GM18505 (cell line): ENCODE measurements at regions not wholly inside any gene's neighbourhood (a gene's known extent, or its start where the extent isn't known, plus 50 kb on each side); places are given as distances from the start of the nearest gene placed in this dataset.
"Not testable (repeated sequence)": the region's sequence is repeated elsewhere in the genome, so short reads cannot be mapped to it uniquely, and the experiment has no call there.

Experiments
- ATAC-seq: cut with Tn5 transposase; IDR thresholded peaks from one replicate; pipeline ENCODE4 v1.9.1; 2021; ENCODE audit not compliant: unreplicated experiment
- POLR2A ChIP-seq: IDR thresholded peaks from 4 replicates; pipeline ENCODE4 v1.6.1; 2011; ENCODE audit warnings: borderline replicate concordance; ENCODE audit not compliant: insufficient read depth, insufficient read length; ENCODE audit errors: extremely low read depth

DNA sequence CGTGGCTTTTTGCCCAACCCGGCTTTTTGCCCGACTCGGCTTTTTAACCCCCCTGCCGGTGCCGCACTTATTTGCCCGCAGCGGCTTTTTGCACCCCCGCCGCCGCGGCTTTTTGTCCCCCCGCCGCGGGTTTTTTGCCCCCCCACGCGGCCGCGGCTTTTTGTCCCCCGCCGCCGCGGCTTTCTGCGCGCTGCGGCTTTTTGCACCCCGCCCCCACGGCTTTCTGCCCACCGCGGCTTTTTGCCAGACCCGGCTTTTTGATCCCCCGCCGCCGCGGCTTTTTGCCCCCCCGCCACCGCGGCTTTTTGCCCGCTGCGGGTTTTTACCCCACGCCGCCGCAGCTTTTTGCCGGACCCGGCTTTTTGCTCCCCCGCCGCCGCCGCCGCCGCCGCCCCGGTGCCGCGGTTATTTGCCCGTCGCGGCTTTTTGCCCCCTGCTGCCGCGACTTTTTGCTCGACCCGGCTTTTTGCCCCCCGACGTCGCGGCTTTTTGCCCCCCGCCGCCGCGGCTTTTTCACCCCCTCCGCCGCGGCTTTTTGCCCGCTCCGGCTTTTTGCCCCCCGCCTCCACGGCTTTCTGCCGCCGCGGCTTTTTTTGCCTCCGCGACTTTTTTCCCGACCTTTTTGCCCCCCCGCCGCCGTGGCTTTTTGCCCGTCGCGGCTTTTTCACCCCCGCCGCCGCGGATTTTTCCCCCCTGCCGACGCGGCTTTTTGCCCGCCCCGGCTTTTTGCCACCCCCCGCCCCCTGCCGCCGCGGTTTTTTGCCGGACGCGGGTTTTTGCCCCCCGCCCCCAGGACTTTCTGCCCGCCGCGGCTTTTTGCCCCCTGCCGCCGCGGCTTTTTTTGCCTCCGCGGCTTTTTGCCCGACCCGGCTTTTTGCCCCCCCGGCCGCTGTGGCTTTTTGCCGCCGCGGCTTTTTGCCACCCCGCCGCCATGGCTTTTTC is 2786.5 kb downstream of the RPIA start:
- TF ChIP-seq POLR2A, result no peak
- no peak for ATAC-seq

DNA sequence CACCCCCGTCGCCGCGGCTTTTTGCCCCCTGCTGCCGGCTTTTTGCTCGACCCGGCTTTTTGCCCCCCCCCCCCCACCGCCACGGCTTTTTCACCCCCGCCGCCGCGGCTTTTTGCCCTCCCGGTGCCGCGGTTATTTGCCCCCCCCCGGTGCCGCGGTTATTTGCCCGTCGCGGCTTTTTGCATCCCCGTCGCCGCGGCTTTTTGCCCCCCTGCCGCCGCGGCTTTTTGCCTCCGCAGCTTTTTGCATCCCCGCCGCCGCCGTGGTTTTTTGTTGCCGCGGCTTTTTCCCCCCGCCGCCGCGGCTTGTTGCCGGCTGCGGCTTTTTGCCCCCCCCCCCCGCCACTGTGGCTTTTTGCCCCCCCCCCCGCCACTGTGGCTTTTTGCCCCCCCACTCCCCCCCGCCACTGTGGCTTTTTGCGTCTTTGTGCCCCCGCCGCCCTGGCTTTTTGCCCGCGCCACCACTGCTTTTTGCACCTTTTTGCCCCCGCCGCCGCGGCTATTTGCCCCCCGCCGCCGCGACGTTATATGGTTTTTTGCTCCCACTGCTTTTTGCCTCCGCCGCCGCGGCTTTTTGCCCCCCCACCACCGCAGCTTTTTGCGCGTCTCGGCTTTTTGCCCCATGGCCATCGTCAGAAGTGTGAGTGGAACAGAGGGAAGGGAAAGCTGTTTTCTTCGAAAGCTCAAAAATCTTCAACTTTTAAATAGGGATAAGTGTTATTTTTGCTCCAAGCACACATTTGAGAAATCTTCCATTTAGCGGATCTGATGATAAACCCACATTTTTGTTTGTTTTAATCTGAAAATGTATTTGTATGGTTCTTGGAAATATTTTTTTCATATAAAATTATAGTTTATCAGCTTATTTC is 2787.6 kb downstream of the RPIA start:
- ATAC-seq, result not testable (repeated sequence)

DNA sequence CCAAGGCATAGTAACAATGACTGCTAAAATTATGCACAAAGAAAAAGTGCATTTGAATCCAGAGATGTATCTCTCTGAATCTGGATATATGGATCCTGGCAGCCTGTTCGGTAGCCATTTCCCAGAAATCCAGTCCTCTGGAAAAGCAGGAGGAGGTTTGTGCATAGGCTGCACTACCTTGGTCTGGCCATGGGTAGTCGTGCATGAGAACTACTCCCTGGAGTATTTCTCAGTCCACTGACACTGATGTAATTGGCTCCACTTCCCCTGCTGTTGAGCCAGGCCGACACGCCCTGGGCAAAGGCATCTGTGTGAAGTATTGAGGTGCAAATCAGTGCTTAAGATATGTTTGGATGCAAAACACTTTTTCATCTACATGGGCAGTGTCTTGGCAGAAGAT is 2793.8 kb downstream of the RPIA start:
- not testable (repeated sequence) for ATAC-seq

DNA sequence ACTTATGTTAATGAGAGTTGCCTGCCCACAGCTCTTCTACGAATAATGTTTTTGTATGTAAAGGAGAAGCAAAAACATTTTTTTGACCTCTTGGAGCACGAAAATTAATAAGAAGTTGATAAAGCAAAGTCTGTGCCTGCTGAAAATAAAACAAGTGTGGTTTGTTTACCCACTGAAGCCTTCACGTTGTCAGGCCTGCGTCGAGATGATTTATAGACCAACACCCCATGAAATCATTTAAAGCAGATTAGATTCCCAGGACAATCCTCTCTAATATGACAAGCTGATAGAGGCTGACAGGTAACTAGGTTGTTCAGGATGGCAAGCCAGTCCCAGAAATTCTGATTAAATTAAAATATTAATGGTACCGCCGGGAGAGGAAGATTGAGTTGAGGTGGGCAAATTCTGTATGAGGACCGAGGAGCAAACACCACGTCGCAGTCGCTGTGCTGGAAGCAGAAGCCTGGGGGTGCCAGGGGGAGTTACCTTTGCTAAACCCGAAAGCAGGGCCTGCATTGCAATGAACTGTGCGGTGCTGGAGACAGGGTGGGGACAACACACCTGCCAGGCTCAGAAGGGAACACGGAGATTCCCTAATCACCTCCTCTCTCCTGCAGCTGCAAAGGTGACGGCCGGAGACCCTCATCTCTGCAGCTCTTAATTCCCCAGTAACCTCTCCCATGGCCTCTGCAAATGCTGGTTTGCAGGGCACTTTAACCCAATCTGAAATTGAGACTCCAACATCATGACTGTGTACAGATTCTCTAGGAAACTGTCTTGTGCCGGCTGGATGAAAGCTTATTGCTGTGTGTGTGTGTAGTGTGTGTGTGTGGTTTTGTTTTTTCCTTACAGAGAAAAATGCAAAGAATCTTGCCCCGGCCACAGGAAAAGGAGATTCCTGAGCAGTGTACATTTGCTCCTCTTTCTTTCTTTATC is 2805.9 kb downstream of the RPIA start:
- ATAC-seq, result not testable (repeated sequence)

DNA sequence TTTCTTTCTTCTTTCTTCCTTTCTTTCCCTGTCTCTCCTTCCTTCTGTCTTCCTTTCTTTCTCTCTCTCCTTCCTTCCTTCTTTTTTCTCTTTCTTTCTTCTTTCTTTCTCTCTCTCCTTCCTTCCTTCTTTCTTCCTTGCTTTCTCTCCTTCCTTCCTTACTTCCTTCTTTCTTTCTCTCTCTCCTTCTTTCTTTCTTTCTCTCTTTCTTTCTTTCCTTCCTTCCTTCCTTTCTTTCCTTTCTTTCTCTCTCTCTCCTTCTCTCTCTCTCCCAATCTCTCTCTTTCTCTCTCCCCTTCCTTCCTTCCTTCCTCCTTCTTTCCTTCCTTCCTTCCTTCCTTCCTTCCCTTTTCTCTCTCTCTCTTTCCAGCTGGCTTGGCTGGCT is 2806.6 kb downstream of the RPIA start:
- ATAC-seq, result not testable (repeated sequence)

DNA sequence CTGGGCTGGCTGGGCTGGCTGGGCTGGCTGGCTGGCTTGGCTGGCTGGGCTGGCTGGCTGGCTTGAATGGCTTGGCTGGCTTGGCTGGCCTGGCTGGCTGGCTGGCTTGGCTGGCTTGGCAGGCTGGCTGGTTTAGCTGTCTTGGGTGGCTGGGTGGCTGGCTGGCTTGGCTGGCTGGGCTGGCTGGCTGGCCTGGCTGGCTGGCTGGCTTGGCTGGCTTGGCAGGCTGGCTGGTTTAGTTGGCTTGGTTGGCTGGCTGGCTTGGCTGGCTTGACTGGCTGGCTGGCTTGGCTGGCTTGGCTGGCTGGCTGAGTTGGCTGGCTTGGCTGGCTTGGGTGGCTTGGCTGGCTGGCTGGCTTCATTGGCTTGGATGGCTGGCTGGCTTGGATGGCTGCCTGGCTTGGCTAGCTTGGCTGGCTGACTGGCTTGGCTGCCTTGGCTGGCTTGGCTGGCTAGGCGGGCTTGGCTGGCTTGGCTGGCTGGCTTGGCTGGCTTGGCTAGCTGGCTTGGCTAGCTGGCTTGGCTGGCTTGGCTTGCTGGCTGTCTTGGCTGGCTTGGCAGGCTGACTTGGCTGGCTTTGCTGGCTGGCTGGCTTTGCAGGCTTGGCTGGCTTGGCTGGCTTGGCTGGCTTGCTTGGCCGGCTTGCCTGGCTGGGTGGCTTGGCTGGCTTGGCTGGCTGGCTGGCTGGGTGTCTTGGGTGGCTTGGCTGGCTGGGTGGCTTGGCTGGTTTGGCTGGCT is 2807.2 kb downstream of the RPIA start:
- ATAC-seq, result not testable (repeated sequence)

DNA sequence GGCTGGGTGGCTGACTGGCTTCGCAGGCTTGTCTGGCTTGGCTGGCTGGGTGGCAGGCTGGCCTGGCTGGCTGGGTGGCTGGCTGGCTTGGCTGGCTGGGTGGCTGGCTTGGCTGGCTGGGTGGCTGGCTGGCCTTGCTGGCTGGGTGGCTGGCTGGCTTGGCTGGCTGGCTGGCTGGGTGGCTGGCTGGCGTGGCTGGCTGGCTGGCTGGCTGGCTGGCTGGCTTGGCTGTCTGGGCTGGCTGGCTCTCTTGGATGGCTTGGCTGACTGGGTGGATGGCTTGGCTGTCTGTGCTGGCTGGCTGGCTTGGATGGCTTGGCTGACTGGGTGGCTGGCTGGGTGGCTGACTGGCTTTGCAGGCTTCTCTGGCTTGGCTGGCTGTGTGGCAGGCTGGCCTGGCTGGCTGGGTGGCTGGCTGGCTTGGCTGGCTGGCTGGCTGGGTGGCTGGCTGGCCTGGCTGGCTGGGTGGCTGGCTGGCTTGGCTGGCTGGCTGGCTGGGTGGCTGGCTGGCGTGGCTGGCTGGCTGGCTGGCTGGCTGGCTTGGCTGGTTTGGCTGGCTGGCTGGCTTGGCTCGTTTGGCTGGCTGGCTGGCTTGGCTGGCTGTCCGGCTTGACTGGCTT is 2808.1 kb downstream of the RPIA start:
- not testable (repeated sequence) for ATAC-seq

DNA sequence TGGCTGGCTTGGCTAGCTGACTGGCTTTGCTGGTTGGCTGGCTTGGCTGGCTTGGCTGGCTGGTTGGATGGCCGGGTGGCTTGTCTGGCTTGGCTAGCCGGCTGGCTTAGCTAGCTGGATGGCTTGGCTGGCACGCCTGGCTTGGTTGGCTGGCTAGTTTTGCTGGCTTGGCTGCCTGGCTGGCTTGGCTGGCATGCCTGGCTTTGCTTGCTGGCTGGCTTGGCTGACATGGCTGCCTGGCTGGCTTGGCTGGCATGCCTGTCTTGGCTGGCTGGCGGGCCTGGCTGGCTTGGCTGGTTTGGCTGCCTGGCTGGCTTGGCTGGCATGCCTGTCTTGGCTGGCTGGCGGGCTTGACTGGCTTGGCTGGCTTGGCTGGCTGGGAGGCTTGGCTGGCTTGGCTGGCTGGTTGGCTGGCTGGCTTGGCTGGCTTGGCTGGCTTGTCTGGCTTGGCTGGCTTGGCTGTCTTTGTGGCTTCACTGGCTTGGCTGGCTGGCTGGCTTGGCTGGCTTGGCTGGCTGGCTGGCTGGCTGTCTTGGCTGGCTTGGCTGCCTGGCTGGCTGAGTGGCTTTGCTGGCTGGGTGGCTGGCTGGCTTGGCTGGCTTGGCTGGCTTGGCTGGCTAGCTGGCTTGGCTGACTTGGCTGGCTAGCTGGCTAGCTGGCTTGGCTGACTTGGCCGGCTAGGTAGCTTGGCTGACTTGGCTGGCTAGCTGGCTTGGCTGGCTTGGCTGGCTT is 2808.9 kb downstream of the RPIA start:
- ATAC-seq, result not testable (repeated sequence)

DNA sequence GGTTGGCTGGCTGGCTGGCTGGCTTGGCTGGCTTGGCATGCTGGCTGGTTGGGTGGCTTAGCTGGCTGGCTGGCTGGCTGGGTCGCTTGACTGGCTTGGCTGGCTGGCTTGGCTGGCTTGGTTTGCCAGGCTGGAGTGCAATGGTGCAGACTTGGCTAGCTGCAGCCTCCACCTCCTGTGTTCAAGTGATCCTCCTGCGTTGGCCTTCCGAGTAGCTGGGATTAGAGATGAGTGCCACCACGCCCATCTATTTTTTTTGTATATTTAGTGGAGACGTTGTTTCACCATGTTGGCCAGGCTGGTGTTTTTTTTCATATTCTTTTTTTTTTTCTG is 2809.5 kb downstream of the RPIA start:
- ATAC-seq, result not testable (repeated sequence)

DNA sequence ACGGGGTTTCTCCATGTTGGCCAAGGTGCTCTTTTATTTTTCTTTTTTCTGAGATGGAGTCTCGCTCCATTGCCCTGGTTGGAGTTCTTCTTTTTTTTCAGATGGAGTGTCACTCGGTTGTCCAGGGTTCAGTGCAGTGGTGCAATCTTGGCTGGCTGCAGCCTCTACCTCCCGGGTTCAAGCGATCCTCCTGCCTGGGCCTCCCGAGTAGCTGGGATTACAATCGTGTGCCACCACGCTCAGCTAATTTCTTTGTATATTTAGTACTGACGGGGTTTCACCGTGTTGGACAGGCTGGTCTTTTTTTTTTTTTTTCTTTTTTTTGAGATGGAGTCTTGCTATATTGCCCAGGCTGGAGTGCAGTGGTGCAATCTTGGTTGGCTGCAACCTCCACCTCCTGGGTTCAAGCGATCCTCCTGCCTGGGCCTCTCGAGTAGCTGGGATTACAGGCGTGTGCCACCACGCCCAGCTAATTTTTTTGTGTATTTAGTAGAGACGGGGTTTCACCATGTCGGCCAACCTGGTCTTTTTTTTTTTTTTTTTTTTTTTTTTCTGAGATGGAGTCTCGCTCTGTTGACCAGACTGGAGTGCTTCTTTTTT is 2810.1 kb downstream of the RPIA start:
- not testable (repeated sequence) for ATAC-seq

DNA sequence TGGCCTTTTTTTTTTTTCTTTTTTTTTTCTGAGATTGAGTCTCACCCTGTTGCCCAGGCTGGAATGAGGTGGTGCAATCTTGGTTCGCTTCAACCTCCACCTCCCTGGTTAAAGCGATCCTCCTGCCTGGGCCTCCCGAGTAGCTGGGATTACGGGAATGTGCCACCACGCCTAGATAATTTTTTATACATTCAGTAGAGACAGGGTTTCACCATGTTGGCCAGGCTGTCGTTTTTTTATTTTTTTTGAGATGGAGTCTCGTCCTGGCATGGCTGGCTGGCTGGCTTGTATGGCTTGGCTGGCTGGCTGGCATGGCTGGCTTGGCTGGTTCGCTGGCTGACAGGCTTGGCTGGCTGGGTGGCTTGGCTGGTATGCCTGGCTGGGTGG is 2812.1 kb downstream of the RPIA start:
- ATAC-seq, result not testable (repeated sequence)

DNA sequence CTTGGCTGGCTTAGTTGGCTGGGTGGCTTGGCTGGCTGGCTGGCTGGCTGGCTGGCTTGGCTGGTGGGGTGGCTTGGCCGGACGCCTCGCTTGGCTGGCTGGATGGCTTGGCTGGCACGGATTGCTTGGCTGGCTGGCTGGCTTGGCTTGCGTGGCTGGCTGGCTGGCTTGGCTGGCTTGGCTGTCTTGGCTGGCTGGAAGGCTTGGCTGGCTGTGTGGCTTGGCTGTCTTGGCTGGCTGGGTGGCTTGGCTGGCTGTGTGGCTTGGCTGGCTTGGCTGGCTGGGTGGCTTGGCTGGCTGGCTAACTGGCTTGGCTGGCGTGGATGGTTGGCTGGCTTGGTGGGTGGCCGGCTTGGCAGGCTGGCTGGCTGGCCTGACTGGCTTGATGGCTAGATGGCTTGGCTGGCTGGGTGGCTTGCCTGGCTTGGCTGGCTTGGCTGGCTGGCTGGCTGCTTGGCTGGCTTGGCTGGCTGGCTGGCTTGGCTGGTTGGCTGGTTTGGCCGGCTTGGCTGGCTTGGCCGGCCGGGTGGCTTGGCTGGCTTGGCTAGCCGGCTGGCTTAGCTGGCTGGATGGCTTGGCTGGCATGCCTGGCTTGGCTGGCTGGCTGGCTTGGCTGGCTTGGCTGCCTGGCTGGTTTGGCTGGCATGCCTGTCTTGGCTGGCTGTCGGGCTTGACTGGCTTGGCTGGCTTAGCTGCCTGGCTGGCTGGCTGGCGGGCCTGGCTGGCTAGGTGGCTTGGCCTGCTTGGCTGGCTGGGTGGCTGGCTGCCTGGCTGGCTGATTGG is 2812.7 kb downstream of the RPIA start:
- ATAC-seq, result not testable (repeated sequence)

DNA sequence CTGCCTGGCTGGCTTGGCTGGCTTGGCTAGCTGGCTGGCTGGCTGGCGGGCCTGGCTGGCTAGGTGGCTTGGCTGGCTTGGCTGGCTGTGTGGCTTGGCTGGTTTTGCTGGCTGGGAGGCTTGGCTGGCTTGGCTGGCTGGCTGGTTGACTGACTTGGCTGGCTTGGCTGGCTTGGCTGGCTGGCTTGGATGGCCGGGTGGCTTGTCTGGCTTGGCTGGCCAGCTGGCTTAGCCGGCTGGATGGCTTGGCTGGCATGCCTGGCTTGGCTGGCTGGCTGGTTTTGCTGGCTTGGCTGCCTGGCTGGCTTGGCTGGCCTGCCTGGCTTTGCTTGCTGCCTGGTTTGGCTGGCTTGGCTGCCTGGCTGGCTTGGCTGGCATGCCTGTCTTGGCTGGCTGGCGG is 2817.3 kb downstream of the RPIA start:
- ATAC-seq, result not testable (repeated sequence)

DNA sequence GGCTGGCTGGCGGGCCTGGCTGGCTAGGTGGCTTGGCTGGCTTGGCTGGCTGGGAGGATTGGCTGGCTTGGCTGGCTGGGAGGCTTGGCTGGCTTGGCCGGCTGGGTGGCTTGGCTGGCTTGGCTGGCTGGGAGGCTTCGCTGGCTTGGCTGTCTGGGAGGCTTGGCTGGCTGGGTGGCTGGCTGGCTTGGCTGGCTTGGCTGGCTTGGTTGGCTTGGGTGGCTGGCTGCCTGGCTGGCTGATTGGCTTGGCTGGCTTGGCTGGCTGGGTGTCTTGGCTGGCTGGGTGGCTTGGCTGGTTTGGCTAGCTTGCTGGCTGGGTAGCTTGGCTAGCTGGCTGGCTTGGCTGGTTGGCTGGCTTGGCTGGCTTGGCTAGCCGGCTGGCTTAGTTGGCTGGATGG is 2817.8 kb downstream of the RPIA start:
- ATAC-seq, result not testable (repeated sequence)

DNA sequence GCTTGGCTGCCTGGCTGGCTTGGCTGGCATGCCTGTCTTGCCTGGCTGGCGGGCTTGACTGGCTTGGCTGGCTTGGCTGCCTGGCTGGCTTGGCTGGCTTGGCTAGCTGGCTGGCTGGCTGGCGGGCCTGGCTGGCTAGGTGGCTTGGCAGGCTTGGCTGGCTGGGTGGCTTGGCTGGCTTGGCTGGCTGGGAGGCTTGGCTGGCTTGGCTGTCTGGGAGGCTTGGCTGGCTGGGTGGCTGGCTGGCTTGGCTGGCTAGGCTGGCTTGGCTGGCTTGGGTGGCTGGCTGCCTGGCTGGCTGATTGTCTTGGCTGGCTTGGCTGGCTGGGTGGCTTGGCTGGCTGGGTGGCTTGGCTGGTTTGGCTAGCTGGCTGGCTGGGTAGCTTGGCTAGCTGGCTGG is 2819.7 kb downstream of the RPIA start:
- ATAC-seq, result not testable (repeated sequence)

DNA sequence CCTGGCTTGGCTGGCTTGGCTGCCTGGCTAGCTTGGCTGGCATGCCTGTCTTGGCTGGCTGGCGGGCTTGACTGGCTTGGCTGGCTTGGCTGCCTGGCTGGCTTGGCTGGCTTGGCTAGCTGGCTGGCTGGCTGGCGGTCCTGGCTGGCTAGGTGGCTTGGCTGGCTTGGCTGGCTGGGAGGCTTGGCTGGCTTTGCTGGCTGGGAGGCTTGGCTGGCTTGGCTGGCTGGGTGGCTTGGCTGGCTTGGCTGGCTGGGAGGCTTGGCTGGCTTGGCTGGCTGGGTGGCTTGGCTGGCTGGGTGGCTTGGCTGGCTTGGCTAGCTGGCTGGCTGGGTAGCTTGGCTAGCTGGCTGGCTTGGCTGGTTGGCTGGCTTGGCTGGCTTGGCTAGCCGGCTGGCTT is 2824.5 kb downstream of the RPIA start:
- not testable (repeated sequence) for ATAC-seq

DNA sequence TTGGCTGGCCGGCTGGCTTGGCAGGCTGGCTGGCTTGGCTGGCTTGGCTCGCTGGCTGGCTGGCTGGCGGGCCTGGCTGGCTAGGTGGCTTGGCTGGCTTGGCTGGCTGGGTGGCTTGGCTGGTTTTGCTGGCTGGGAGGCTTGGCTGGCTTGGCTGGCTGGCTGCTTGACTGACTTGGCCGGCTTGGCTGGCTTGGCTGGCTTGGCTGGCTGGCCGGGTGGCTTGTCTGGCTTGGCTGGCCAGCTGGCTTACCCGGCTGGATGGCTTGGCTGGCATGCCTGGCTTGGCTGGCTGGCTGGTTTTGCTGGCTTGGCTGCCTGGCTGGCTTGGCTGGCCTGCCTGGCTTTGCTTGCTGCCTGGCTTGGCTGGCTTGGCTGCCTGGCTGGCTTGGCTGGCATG is 2825.2 kb downstream of the RPIA start:
- ATAC-seq, result not testable (repeated sequence)
